AG09309 (cell line): ENCODE measurements at regions not wholly inside any gene's neighbourhood (a gene's known extent, or its start where the extent isn't known, plus 50 kb on each side); places are given as distances from the start of the nearest gene placed in this dataset.

Source experiments
- DNase-seq: peaks from one replicate; pipeline ENCODE4 v3.0.0-alpha.2; 2010; ENCODE audit warnings: low read depth
- H3K4me3 ChIP-seq: 2 replicates; pipeline ENCODE4 v1.5.1; 2011; ENCODE audit warnings: mild to moderate bottlenecking, low read depth, low read length, moderate library complexity; ENCODE audit not compliant: control insufficient read depth
- CTCF ChIP-seq: IDR thresholded peaks from 2 replicates; pipeline ENCODE4 v1.5.1; 2011; ENCODE audit warnings: mild to moderate bottlenecking, low read depth, low read length, inconsistent platforms; ENCODE audit not compliant: insufficient read depth, control insufficient read depth; ENCODE audit errors: missing control alignments

- TF ChIP-seq CTCF, result no peak
- DNase-seq, result no peak
- H3K4me3 ChIP-seq, result peak overlapping the region; percentile 94
Observed at GRCh38 chr7:114086537-114086913, 167.7 kb upstream of the PPP1R3A start.

- peak overlapping the region; percentile 94 for H3K4me3 ChIP-seq
- peak; percentile 61 for DNase-seq
- no peak for TF ChIP-seq CTCF
Observed at GRCh38 chr7:114085592-114086501, 167.0 kb upstream of the PPP1R3A start.

GRCh38 chr7:114085313-114085591 is 166.4 kb upstream of the PPP1R3A start:
- H3K4me3 ChIP-seq, result peak overlapping the region; percentile 94
- no peak for DNase-seq
- TF ChIP-seq CTCF, result no peak

GRCh38 chr7:114084472-114085312 is 165.9 kb upstream of the PPP1R3A start:
- no peak for TF ChIP-seq CTCF
- peak overlapping the region; percentile 94 for H3K4me3 ChIP-seq
- no peak for DNase-seq

GRCh38 chr7:114084002-114084471 is 165.2 kb upstream of the PPP1R3A start:
- H3K4me3 ChIP-seq, result peak overlapping the region; percentile 94
- no peak for DNase-seq
- no peak for TF ChIP-seq CTCF

- TF ChIP-seq CTCF, result no peak
- no peak for DNase-seq
- H3K4me3 ChIP-seq, result peak overlapping the region; percentile 39
Observed at GRCh38 chr7:114083166-114084001, 164.6 kb upstream of the PPP1R3A start.
